ENCODE measurements at regions not wholly inside any gene's neighbourhood (a gene's known extent, or its start where the extent isn't known, plus 50 kb on each side); places are given as distances from the start of the nearest gene placed in this dataset.

GRCh38 chr3:106116733-106117489, 248.1 kb upstream of the CBLB start:
- H3K9me3 ChIP-seq: no peaks in the 10 kb centered on the region
- H3K27me3 ChIP-seq: no peaks in the 10 kb centered on the region
- no peaks in the 10 kb centered on the region for H3K4me1 ChIP-seq (ENCODE audit: control insufficient read depth in 1 of 2, insufficient read depth in 1 of 2, low read depth in 1 of 2, low read length in 1 of 2)
- H3K36me3 ChIP-seq: no peaks in the 10 kb centered on the region
- no peak overlapping the region for H3K4me3 ChIP-seq (ENCODE audit: low read depth in 1 of 2, low read length in 1 of 2)
- TF ChIP-seq CTCF (IDR thresholded peaks at IDR 0.05): no peak
- no peak overlapping the region for H3K27ac ChIP-seq

- Histone ChIP-seq H3K9me3 (no peaks in the 10 kb centered on the region), H3K27ac (no peak overlapping the region), H3K36me3 (no peaks in the 10 kb centered on the region), H3K4me3 (ENCODE audit: low read depth in 1 of 2, low read length in 1 of 2) (no peak overlapping the region), H3K27me3 (no peaks in the 10 kb centered on the region), H3K4me1 (ENCODE audit: control insufficient read depth in 1 of 2, insufficient read depth in 1 of 2, low read depth in 1 of 2, low read length in 1 of 2) (no peaks in the 10 kb centered on the region)
- TF ChIP-seq CTCF (IDR thresholded peaks at IDR 0.05): no peak
Observed at GRCh38 chr3:106117490-106117858, 248.7 kb upstream of the CBLB start.

- Histone ChIP-seq H3K27me3 (no peaks in the 10 kb centered on the region), H3K4me3 (ENCODE audit: low read depth in 1 of 2, low read length in 1 of 2) (no peak overlapping the region), H3K36me3 (no peaks in the 10 kb centered on the region), H3K4me1 (ENCODE audit: control insufficient read depth in 1 of 2, insufficient read depth in 1 of 2, low read depth in 1 of 2, low read length in 1 of 2) (no peaks in the 10 kb centered on the region), H3K27ac (no peak overlapping the region), H3K9me3 (no peaks in the 10 kb centered on the region)
- no peak for TF ChIP-seq CTCF (IDR thresholded peaks at IDR 0.05)
Observed at GRCh38 chr3:106119614-106120082, 250.8 kb upstream of the CBLB start.

GRCh38 chr3:106120356-106120755, 251.5 kb upstream of the CBLB start:
- H3K4me3 ChIP-seq (ENCODE audit: low read depth in 1 of 2, low read length in 1 of 2): no peak overlapping the region
- no peaks in the 10 kb centered on the region for H3K9me3 ChIP-seq
- no peaks in the 10 kb centered on the region for H3K4me1 ChIP-seq (ENCODE audit: control insufficient read depth in 1 of 2, insufficient read depth in 1 of 2, low read depth in 1 of 2, low read length in 1 of 2)
- no peaks in the 10 kb centered on the region for H3K27me3 ChIP-seq
- H3K36me3 ChIP-seq: no peaks in the 10 kb centered on the region
- H3K27ac ChIP-seq: no peak overlapping the region
- TF ChIP-seq CTCF (IDR thresholded peaks at IDR 0.05): no peak

- Histone ChIP-seq H3K4me3 (ENCODE audit: low read depth in 1 of 2, low read length in 1 of 2) (no peak overlapping the region), H3K36me3 (no peaks in the 10 kb centered on the region)
- TF ChIP-seq CTCF (IDR thresholded peaks at IDR 0.05): no peak
Observed at GRCh38 chr3:106121491-106122289, 252.9 kb upstream of the CBLB start.

More at GRCh38 chr3:106121491-106122289, 252.9 kb upstream of the CBLB start:
- H3K4me1 ChIP-seq (ENCODE audit: control insufficient read depth in 1 of 2, insufficient read depth in 1 of 2, low read depth in 1 of 2, low read length in 1 of 2): no peaks in the 10 kb centered on the region
- H3K27ac ChIP-seq: no peak overlapping the region
- no peaks in the 10 kb centered on the region for H3K27me3 ChIP-seq
- H3K9me3 ChIP-seq: no peaks in the 10 kb centered on the region

All from neutrophil (primary cell).